ENCODE measurements at regions not wholly inside any gene's neighbourhood (a gene's known extent, or its start where the extent isn't known, plus 50 kb on each side); places are given as distances from the start of the nearest gene placed in this dataset.

DNA sequence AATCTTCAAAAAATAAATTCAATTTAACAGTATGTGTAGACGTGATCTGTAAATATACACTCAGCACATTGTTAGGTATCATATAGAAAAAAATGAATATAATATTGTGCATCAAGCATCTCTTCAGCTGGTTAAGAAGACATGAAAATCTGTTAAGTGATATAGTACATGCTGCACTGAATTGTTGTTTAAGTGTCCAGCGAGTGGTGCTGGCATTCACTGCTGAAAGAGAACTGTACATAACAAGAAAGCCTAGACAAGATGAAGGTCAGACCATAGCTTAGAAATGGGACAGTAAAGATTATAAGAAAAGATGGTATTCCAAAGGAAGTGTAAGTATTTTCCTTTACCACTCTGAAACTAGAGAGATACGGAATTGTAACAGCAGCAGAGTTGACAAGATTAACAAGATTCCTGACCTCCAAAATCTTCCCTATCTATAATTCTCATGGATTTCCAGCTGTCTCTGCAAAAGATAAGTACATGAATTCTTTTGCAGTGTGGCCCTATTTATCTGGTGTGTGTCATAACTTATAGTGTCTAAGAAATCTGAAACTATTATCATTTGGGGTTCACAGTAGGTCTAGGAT, 198.6 kb downstream of the FLRT2 start:
- no peak for TF ChIP-seq POLR2A (IDR thresholded peaks at IDR 0.05; ENCODE audit: low read depth, low read length)
- TF ChIP-seq, protein P1, sequence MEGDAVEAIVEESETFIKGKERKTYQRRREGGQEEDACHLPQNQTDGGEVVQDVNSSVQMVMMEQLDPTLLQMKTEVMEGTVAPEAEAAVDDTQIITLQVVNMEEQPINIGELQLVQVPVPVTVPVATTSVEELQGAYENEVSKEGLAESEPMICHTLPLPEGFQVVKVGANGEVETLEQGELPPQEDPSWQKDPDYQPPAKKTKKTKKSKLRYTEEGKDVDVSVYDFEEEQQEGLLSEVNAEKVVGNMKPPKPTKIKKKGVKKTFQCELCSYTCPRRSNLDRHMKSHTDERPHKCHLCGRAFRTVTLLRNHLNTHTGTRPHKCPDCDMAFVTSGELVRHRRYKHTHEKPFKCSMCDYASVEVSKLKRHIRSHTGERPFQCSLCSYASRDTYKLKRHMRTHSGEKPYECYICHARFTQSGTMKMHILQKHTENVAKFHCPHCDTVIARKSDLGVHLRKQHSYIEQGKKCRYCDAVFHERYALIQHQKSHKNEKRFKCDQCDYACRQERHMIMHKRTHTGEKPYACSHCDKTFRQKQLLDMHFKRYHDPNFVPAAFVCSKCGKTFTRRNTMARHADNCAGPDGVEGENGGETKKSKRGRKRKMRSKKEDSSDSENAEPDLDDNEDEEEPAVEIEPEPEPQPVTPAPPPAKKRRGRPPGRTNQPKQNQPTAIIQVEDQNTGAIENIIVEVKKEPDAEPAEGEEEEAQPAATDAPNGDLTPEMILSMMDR (IDR thresholded peaks at IDR 0.05; ENCODE audit: extremely low read depth in 1 of 2, insufficient read depth in 1 of 2, low read depth in 1 of 2, low read length in 2 of 2) = no peak
